ENCODE measurements at regions not wholly inside any gene's neighbourhood (a gene's known extent, or its start where the extent isn't known, plus 50 kb on each side); places are given as distances from the start of the nearest gene placed in this dataset.

GRCh38 chr12:80017261-80017870 lies 82.0 kb upstream of the OTOGL start:
- TF ChIP-seq CTCF (IDR thresholded peaks at IDR 0.05) (no peak), EZH2phosphoT487 (IDR thresholded peaks at IDR 0.05) (no peak)

All from neural progenitor cell (in vitro differentiated cells).